Neutrophil (primary cell): ENCODE measurements at regions not wholly inside any gene's neighbourhood (a gene's known extent, or its start where the extent isn't known, plus 50 kb on each side); places are given as distances from the start of the nearest gene placed in this dataset.

Source experiments
- H3K27ac ChIP-seq: fragments of 200-600 bp; sonication (generic); 2 replicates; pipeline ENCODE4 v1.5.1; 2016; ENCODE audit warnings: mild to moderate bottlenecking, moderate library complexity
- H3K27me3 ChIP-seq: fragments of 200-600 bp; sonication (generic); 2 replicates; pipeline ENCODE4 v1.6.0; 2016; ENCODE audit warnings: mild to moderate bottlenecking
- H3K36me3 ChIP-seq: fragments of 200-600 bp; sonication (generic); 2 replicates; pipeline ENCODE4 v1.5.1; 2017
- H3K4me1 ChIP-seq, 2 experiments: fragments of 200-600 bp in 1 of 2; sonication (generic) in 1 of 2; 1 replicate in 1 of 2; 2 replicates in 1 of 2; pipeline versions ENCODE4 v1.5.1 to v1.6.1; 2013 to 2016; ENCODE audit warnings: low read depth in 1 of 2, low read length in 1 of 2, mild to moderate bottlenecking in 1 of 2, moderate library complexity in 1 of 2; ENCODE audit not compliant: control insufficient read depth in 1 of 2, insufficient read depth in 1 of 2
- H3K4me3 ChIP-seq, 2 experiments: fragments of 200-600 bp in 1 of 2; sonication (generic) in 1 of 2; 1 replicate in 1 of 2; 2 replicates in 1 of 2; pipeline ENCODE4 v1.5.1; 2013 to 2016; ENCODE audit warnings: low read depth in 1 of 2, low read length in 1 of 2, mild to moderate bottlenecking in 1 of 2, moderate library complexity in 1 of 2
- H3K9me3 ChIP-seq: fragments of 200-600 bp; sonication (generic); 2 replicates; pipeline ENCODE4 v1.5.1; 2016
- TF ChIP-seq, protein P1 (sequence below): fragments of 200-600 bp; sonication (generic); IDR thresholded peaks from 2 replicates; pipeline ENCODE4 v1.5.1; 2016; ENCODE audit warnings: antibody characterized with exemption

DNA sequence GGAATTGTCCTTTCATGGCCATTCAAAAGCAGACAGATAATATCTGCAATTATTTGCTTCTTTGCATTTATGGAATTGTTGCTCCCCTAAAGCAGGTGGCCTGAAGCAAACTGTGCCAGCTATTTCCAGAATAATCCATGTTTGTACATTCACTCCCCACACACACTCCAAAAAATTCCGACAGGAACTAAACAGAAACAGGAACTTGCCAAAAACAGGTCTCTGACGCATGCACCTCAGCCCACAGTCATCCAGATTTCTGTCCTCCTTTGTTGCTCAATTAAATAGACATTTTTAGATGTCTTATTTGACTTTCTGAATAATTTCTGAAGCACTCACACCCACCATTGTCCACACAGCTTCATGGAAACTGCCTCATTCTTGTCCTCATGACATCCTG, 71.5 kb upstream of the EDNRA start:
- no peaks in the 10 kb centered on the region for H3K4me1 ChIP-seq

DNA sequence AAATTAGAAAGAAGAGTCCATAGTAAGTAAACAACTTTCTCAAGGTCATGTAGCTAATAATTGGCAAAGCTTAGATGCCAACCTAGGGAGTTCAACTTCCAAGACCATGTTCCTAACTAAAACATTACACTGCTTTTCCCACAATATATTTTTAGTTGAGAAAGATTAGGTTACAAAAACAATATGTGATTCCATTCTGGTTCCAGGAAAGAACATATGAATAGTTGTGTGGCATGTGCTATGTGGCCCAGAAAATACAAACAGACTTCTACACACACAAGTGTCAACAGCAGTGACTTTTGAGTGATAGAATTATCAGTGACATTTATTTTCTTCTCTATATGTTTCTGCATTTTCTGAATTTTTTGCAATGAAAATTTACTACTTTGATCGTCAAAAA, 62.7 kb upstream of the EDNRA start:
- H3K4me1 ChIP-seq, result no peaks in the 10 kb centered on the region
- no peaks in the 10 kb centered on the region for H3K27me3 ChIP-seq
- H3K27ac ChIP-seq, result no peak overlapping the region
- no peaks in the 10 kb centered on the region for H3K36me3 ChIP-seq
- no peaks in the 10 kb centered on the region for H3K9me3 ChIP-seq
- no peak overlapping the region for H3K4me3 ChIP-seq
- TF ChIP-seq, protein P1, sequence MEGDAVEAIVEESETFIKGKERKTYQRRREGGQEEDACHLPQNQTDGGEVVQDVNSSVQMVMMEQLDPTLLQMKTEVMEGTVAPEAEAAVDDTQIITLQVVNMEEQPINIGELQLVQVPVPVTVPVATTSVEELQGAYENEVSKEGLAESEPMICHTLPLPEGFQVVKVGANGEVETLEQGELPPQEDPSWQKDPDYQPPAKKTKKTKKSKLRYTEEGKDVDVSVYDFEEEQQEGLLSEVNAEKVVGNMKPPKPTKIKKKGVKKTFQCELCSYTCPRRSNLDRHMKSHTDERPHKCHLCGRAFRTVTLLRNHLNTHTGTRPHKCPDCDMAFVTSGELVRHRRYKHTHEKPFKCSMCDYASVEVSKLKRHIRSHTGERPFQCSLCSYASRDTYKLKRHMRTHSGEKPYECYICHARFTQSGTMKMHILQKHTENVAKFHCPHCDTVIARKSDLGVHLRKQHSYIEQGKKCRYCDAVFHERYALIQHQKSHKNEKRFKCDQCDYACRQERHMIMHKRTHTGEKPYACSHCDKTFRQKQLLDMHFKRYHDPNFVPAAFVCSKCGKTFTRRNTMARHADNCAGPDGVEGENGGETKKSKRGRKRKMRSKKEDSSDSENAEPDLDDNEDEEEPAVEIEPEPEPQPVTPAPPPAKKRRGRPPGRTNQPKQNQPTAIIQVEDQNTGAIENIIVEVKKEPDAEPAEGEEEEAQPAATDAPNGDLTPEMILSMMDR, result no peak

More for the DNA sequence above, 71.5 kb upstream of the EDNRA start:
- Histone ChIP-seq H3K27me3 (no peaks in the 10 kb centered on the region), H3K27ac (no peak overlapping the region), H3K4me3 (no peak overlapping the region), H3K9me3 (no peaks in the 10 kb centered on the region), H3K36me3 (no peaks in the 10 kb centered on the region)
- TF ChIP-seq, protein P1, result no peak

DNA sequence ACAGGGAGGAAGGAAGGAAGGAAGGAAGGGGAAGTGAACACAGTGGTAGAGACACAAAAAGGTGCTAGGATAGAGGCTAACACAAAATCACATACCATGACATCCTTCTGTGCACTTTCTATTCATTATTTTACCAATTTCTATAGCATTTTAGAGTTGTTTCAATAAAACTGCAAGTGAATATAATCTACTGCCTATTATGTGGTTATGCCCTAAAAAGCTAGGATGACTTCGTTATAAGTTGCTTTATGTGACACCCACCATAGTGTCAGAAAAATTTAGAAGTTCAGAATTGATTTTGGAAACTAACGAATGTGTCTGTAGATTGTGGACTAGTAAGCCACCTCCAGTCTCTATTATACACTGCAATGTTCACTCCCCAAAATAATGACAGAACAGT, 59.4 kb upstream of the EDNRA start:
- Histone ChIP-seq H3K27ac (no peak overlapping the region), H3K36me3 (no peaks in the 10 kb centered on the region), H3K4me3 (no peak overlapping the region), H3K27me3 (no peaks in the 10 kb centered on the region), H3K4me1 (no peaks in the 10 kb centered on the region), H3K9me3 (no peaks in the 10 kb centered on the region)
- TF ChIP-seq, protein P1, result no peak

DNA sequence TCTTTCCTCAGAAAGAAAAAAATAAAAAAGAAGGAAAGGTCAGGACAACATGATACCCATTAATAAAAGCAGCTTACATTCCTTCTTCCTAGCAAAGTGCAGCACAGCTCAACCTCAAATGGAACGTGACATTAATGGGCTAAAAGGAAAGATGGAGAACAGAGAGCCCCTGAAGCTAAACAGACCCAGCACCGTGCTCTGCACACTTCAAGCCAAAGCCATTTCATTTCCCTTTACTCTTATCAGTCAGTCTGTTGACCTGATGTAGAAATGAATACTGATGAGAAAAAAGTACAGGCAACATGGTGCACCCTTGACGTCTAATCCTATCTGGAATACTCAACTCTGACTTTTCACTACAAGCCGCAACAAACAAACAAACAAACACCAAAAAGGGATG, 57.7 kb upstream of the EDNRA start:
- Histone ChIP-seq H3K9me3 (no peaks in the 10 kb centered on the region), H3K27me3 (no peaks in the 10 kb centered on the region), H3K36me3 (no peaks in the 10 kb centered on the region), H3K4me1 (no peaks in the 10 kb centered on the region), H3K27ac (no peak overlapping the region), H3K4me3 (no peak overlapping the region)
- TF ChIP-seq, protein P1, result no peak

DNA sequence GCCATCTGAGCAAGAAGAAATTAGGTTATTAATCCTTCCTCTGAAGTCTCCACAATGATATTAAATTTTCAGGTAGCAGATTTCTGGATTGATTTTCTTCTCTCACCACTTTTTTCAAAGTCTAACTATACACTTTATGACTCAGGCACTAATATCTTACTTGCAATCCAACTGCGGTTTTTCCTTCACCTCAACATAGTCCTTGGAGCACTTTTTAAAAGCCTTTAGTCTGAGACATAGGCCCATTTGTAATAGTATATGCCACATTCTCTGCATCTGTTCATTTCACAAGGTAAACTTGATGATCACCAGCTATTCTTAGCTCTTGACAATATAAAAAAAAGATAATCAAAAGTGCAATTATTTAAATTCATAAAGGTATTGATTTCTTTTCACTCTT, 55.9 kb upstream of the EDNRA start:
- H3K27me3 ChIP-seq, result no peaks in the 10 kb centered on the region
- TF ChIP-seq, protein P1, result no peak
- H3K4me1 ChIP-seq, result no peaks in the 10 kb centered on the region
- no peaks in the 10 kb centered on the region for H3K36me3 ChIP-seq
- no peaks in the 10 kb centered on the region for H3K9me3 ChIP-seq
- no peak overlapping the region for H3K27ac ChIP-seq
- H3K4me3 ChIP-seq, result no peak overlapping the region

DNA sequence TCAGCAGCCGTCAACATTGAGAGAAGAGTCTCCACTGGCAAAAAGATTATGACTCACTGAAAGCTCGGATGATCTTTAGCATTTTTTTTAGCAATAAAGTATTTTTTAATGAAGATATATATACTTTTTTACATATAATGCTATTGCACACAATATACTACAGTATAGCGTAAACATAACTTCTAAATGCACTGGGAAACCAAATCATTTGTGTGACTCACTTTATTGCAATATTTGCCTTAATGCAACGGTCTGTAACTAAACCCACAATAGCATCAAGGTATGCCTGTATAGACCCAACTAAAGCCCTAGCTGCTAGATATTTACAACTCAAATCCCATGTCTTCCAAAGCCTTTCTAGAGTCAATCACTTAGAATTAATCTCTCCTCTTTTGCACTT, 52.3 kb upstream of the EDNRA start:
- Histone ChIP-seq H3K9me3 (no peaks in the 10 kb centered on the region), H3K27me3 (no peaks in the 10 kb centered on the region)

More for the DNA sequence above, 52.3 kb upstream of the EDNRA start:
- H3K4me1 ChIP-seq, result no peaks in the 10 kb centered on the region
- H3K27ac ChIP-seq, result no peak overlapping the region
- TF ChIP-seq, protein P1, result no peak
- no peak overlapping the region for H3K4me3 ChIP-seq
- H3K36me3 ChIP-seq, result no peaks in the 10 kb centered on the region
